ENCODE measurements at regions not wholly inside any gene's neighbourhood (a gene's known extent, or its start where the extent isn't known, plus 50 kb on each side); places are given as distances from the start of the nearest gene placed in this dataset.
A peak's percentile ranks its signal among the peaks of the same experiment; 100 is the strongest.

DNA sequence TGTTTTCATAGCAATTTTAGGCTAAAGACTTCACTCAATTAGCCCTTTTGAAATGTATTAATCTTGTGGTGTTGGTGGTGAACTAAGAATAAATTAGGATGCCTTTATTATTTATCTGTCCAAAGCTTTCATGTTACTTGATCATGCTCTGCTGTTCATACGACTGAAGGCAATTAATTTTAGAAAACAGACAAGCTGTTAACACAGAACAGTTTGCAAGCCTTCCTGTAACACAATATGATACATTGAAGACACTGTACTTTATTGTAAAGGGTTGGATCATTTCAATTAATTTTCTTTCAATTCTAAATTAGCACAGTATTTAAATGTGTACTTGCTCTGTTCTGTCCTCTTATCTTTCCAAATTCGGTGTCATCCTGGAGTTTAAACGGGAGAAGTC is 794.3 kb upstream of the MIR17HG start:
- no peak overlapping the region for H2AFZ ChIP-seq

GRCh38 chr13:90557626-90558025 is 789.9 kb upstream of the MIR17HG start:
- POLR2A ChIA-PET (ENCODE audit: unreplicated experiment) = no interaction called here

More for the DNA sequence above, 794.3 kb upstream of the MIR17HG start:
- intact Hi-C loops (cut with micrococcal nuclease; ENCODE audit: unreplicated experiment) = no loop called here
- no peak for TF ChIP-seq EZH2 (IDR thresholded peaks at IDR 0.05; ENCODE audit: low read depth)
- TF ChIP-seq, protein P1, sequence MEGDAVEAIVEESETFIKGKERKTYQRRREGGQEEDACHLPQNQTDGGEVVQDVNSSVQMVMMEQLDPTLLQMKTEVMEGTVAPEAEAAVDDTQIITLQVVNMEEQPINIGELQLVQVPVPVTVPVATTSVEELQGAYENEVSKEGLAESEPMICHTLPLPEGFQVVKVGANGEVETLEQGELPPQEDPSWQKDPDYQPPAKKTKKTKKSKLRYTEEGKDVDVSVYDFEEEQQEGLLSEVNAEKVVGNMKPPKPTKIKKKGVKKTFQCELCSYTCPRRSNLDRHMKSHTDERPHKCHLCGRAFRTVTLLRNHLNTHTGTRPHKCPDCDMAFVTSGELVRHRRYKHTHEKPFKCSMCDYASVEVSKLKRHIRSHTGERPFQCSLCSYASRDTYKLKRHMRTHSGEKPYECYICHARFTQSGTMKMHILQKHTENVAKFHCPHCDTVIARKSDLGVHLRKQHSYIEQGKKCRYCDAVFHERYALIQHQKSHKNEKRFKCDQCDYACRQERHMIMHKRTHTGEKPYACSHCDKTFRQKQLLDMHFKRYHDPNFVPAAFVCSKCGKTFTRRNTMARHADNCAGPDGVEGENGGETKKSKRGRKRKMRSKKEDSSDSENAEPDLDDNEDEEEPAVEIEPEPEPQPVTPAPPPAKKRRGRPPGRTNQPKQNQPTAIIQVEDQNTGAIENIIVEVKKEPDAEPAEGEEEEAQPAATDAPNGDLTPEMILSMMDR (conservative IDR thresholded peaks at IDR 0.05) = no peak
- Histone ChIP-seq H3K27ac (no peak overlapping the region), H3K4me3 (no peak overlapping the region), H3K36me3 (ENCODE audit: low read depth) (no peaks in the 10 kb centered on the region), H3F3A (ENCODE audit: insufficient read depth, low read depth) (no peaks in the 10 kb centered on the region), H3K4me2 (peak overlapping the region; percentile 29; the same call in 1 of the 2 replicates), H3K9me3 (ENCODE audit: insufficient read depth, low read depth) (no peaks in the 10 kb centered on the region; the same call in 1 of the 2 replicates), H4K20me1 (ENCODE audit: insufficient read depth) (no peaks in the 10 kb centered on the region), H3K9me2 (ENCODE audit: insufficient read depth) (0 out of 2 replicates have a peak, but pooled peaks cover 4% of the 10 kb centered on the region), H3K4me1 (replicated peaks; ENCODE audit: insufficient read depth) (peaks cover 17% of the 10 kb centered on the region), H3K27me3 (ENCODE audit: insufficient read depth, low read depth) (no peaks in the 10 kb centered on the region), H3K79me2 (ENCODE audit: low read depth) (no peaks in the 10 kb centered on the region)
- BruUV-seq (replicated peaks) = no TSS peak
- ChIA-PET CTCF (no interaction called here), POLR2A (ENCODE audit: unreplicated experiment) (no interaction called here)
- DNase-seq = no peak

GRCh38 chr13:90562443-90562842 is 785.0 kb upstream of the MIR17HG start:
- Histone ChIP-seq H3K4me1 (replicated peaks; ENCODE audit: insufficient read depth) (no peaks in the 10 kb centered on the region), H3K9me3 (ENCODE audit: insufficient read depth, low read depth) (no peaks in the 10 kb centered on the region), H3K36me3 (ENCODE audit: low read depth) (no peaks in the 10 kb centered on the region), H3K9me2 (ENCODE audit: insufficient read depth) (no peaks in the 10 kb centered on the region), H3K4me2 (no peak overlapping the region), H3K27me3 (ENCODE audit: insufficient read depth, low read depth) (no peaks in the 10 kb centered on the region), H3F3A (ENCODE audit: insufficient read depth, low read depth) (no peaks in the 10 kb centered on the region), H3K4me3 (no peak overlapping the region), H2AFZ (no peak overlapping the region), H3K79me2 (ENCODE audit: low read depth) (no peaks in the 10 kb centered on the region), H3K27ac (no peak overlapping the region), H4K20me1 (ENCODE audit: insufficient read depth) (no peaks in the 10 kb centered on the region)
- no TSS peak for BruUV-seq (replicated peaks)
- CTCF ChIA-PET = no interaction called here
- POLR2A ChIA-PET (ENCODE audit: unreplicated experiment) = no interaction called here
- TF ChIP-seq, protein P1 (conservative IDR thresholded peaks at IDR 0.05) = no peak
- no peak for TF ChIP-seq EZH2 (IDR thresholded peaks at IDR 0.05; ENCODE audit: low read depth)
- DNase-seq = no peak
- intact Hi-C loops (cut with micrococcal nuclease; ENCODE audit: unreplicated experiment) = no loop called here

More at GRCh38 chr13:90557626-90558025, 789.9 kb upstream of the MIR17HG start:
- H3K9me3 ChIP-seq (ENCODE audit: insufficient read depth, low read depth) = no peaks in the 10 kb centered on the region
- no peaks in the 10 kb centered on the region for H3F3A ChIP-seq (ENCODE audit: insufficient read depth, low read depth)
- no peak overlapping the region for H2AFZ ChIP-seq
- no TSS peak for BruUV-seq (replicated peaks)
- intact Hi-C loops (cut with micrococcal nuclease; ENCODE audit: unreplicated experiment) = no loop called here
- H3K4me3 ChIP-seq = no peak overlapping the region
- no peak for DNase-seq
- H3K36me3 ChIP-seq (ENCODE audit: low read depth) = no peaks in the 10 kb centered on the region
- TF ChIP-seq EZH2 (IDR thresholded peaks at IDR 0.05; ENCODE audit: low read depth) = no peak
- TF ChIP-seq, protein P1 (conservative IDR thresholded peaks at IDR 0.05) = no peak
- H3K4me2 ChIP-seq = no peak overlapping the region
- H3K9me2 ChIP-seq (ENCODE audit: insufficient read depth) = 0 out of 2 replicates have a peak, but pooled peaks cover 4% of the 10 kb centered on the region
- no peak overlapping the region for H3K27ac ChIP-seq
- H3K4me1 ChIP-seq (replicated peaks; ENCODE audit: insufficient read depth) = peaks cover 9% of the 10 kb centered on the region
- H4K20me1 ChIP-seq (ENCODE audit: insufficient read depth) = no peaks in the 10 kb centered on the region
- CTCF ChIA-PET = no interaction called here
- no peaks in the 10 kb centered on the region for H3K79me2 ChIP-seq (ENCODE audit: low read depth)
- no peaks in the 10 kb centered on the region for H3K27me3 ChIP-seq (ENCODE audit: insufficient read depth, low read depth)
